Breast epithelium (tissue), 4 donors: ENCODE measurements at regions not wholly inside any gene's neighbourhood (a gene's known extent, or its start where the extent isn't known, plus 50 kb on each side); places are given as distances from the start of the nearest gene placed in this dataset.

Experiments
- DNase-seq, 2 donors: peaks; one replicate each; pipeline ENCODE4 v3.0.0-alpha.2; 2019; ENCODE audit warnings: low spot score in 2 of 2
- H3K27ac ChIP-seq, 2 donors: fragments of 200-600 bp; sonication (generic) in 1 of 2; one replicate each; pipeline ENCODE4 v1.5.1; 2016 to 2019; ENCODE audit warnings: mild to moderate bottlenecking in 1 of 2
- H3K27me3 ChIP-seq, 2 donors: fragments of 200-600 bp; sonication (generic) in 1 of 2; one replicate each; pipeline versions ENCODE4 v1.5.1 to v1.6.0; 2017 to 2019; ENCODE audit warnings: control low read depth in 1 of 2, mild to moderate bottlenecking in 1 of 2
- H3K36me3 ChIP-seq: fragments of 200-600 bp; one replicate; pipeline ENCODE4 v1.5.1; 2019
- H3K4me1 ChIP-seq, 2 donors: fragments of 200-600 bp; sonication (generic); one replicate each; pipeline ENCODE4 v1.5.1; 2016 to 2019; ENCODE audit warnings: control low read depth in 1 of 2
- H3K4me3 ChIP-seq, 3 donors: fragments of 200-600 bp; sonication (generic); 1 replicate in 2 of 3; 2 replicates in 1 of 3; pipeline ENCODE4 v1.5.1; 2016 to 2019; ENCODE audit warnings: mild to moderate bottlenecking in 3 of 3, moderate library complexity in 2 of 3
- H3K9me3 ChIP-seq, 2 donors: fragments of 200-600 bp; sonication (generic) in 1 of 2; one replicate each; pipeline ENCODE4 v1.5.1; 2016 to 2019; ENCODE audit warnings: control low read depth in 1 of 2
- CTCF ChIP-seq, 3 donors: fragments of 450-650 bp; IDR thresholded peaks; one replicate each; pipeline ENCODE4 v1.5.1; 2016 to 2017; ENCODE audit warnings: antibody characterized with exemption in 3 of 3, mild to moderate bottlenecking in 3 of 3, moderate library complexity in 3 of 3
- POLR2A ChIP-seq: fragments of 450-650 bp; IDR thresholded peaks from one replicate; pipeline ENCODE4 v1.6.1; 2016; ENCODE audit warnings: antibody characterized with exemption, mild to moderate bottlenecking, moderate library complexity
- POLR2AphosphoS5 ChIP-seq, 3 donors: sonication (generic); formaldehyde crosslinking; IDR thresholded peaks; one replicate each; pipeline ENCODE4 v1.6.1; 2017; ENCODE audit warnings: antibody characterized with exemption in 3 of 3
- intact Hi-C: fragments of 100-400 bp; cut with DNase I; formaldehyde crosslinking; loops from one replicate; pipeline ENCODE4 v1.15.1; 2023; ENCODE audit warnings: low total_unique reads

GRCh38 chr5:20515606-20516005 is 527.6 kb upstream of the CDH18 start:
- Histone ChIP-seq H3K36me3 (no peaks in the 10 kb centered on the region), H3K27ac (no peak overlapping the region), H3K27me3 (no peaks in the 10 kb centered on the region), H3K4me1 (no peaks in the 10 kb centered on the region), H3K4me3 (no peak overlapping the region), H3K9me3 (no peaks in the 10 kb centered on the region)
- DNase-seq: no peak
- TF ChIP-seq POLR2AphosphoS5 (IDR thresholded peaks at IDR 0.05) (no peak), POLR2A (no peak), CTCF (IDR thresholded peaks at IDR 0.05) (no peak)
- intact Hi-C loops: loop anchor here (5.0 kb wide), 1 partner anchor 713 kb away; no protein-coding TSS in a partner anchor

GRCh38 chr5:20514145-20514544 is 526.1 kb upstream of the CDH18 start:
- TF ChIP-seq POLR2A (no peak), POLR2AphosphoS5 (IDR thresholded peaks at IDR 0.05) (no peak), CTCF (IDR thresholded peaks at IDR 0.05) (no peak)

GRCh38 chr5:20500546-20500945 is 512.5 kb upstream of the CDH18 start:
- H3K4me1 ChIP-seq: no peaks in the 10 kb centered on the region
- no peak for DNase-seq
- H3K36me3 ChIP-seq: no peaks in the 10 kb centered on the region
- H3K27me3 ChIP-seq: no peaks in the 10 kb centered on the region
- TF ChIP-seq CTCF (IDR thresholded peaks at IDR 0.05) (no peak), POLR2AphosphoS5 (IDR thresholded peaks at IDR 0.05) (no peak)
- intact Hi-C loops: no loop called here
- no peak overlapping the region for H3K27ac ChIP-seq
- H3K9me3 ChIP-seq: no peaks in the 10 kb centered on the region
- H3K4me3 ChIP-seq: no peak overlapping the region

More at GRCh38 chr5:20514145-20514544, 526.1 kb upstream of the CDH18 start:
- Histone ChIP-seq H3K27ac (no peak overlapping the region), H3K4me3 (no peak overlapping the region), H3K9me3 (no peaks in the 10 kb centered on the region), H3K36me3 (no peaks in the 10 kb centered on the region), H3K27me3 (no peaks in the 10 kb centered on the region), H3K4me1 (no peaks in the 10 kb centered on the region)
- no peak for DNase-seq
- intact Hi-C loops: no loop called here

- Histone ChIP-seq H3K27ac (no peak overlapping the region), H3K9me3 (no peaks in the 10 kb centered on the region)
- no peak for DNase-seq
Observed at GRCh38 chr5:20498926-20499325, 510.9 kb upstream of the CDH18 start.

GRCh38 chr5:20498102-20498501 is 510.1 kb upstream of the CDH18 start:
- Histone ChIP-seq H3K9me3 (no peaks in the 10 kb centered on the region), H3K36me3 (no peaks in the 10 kb centered on the region), H3K27me3 (no peaks in the 10 kb centered on the region), H3K4me1 (no peaks in the 10 kb centered on the region), H3K27ac (no peak overlapping the region), H3K4me3 (no peak overlapping the region)
- no peak for DNase-seq
- intact Hi-C loops: no loop called here
- no peak for TF ChIP-seq POLR2A
- TF ChIP-seq CTCF (IDR thresholded peaks at IDR 0.05): no peak
- TF ChIP-seq POLR2AphosphoS5 (IDR thresholded peaks at IDR 0.05): no peak

More at GRCh38 chr5:20498926-20499325, 510.9 kb upstream of the CDH18 start:
- Histone ChIP-seq H3K4me1 (no peaks in the 10 kb centered on the region), H3K4me3 (no peak overlapping the region), H3K27me3 (no peaks in the 10 kb centered on the region), H3K36me3 (no peaks in the 10 kb centered on the region)
- no peak for TF ChIP-seq POLR2AphosphoS5 (IDR thresholded peaks at IDR 0.05)
- no peak for TF ChIP-seq CTCF (IDR thresholded peaks at IDR 0.05)
- no peak for TF ChIP-seq POLR2A
- intact Hi-C loops: no loop called here
